ENCODE measurements at regions not wholly inside any gene's neighbourhood (a gene's known extent, or its start where the extent isn't known, plus 50 kb on each side); places are given as distances from the start of the nearest gene placed in this dataset.

- TF ChIP-seq CTCF (IDR thresholded peaks at IDR 0.05; ENCODE audit: control insufficient read depth, extremely low read depth, insufficient read depth), result no peak
- DNase-seq (ENCODE audit: low read depth), result no peak
Observed at GRCh38 chr3:150202711-150203110, 205.4 kb upstream of the TSC22D2 start.

GRCh38 chr3:150194957-150195356, 213.1 kb upstream of the TSC22D2 start:
- no peak overlapping the region for H3K4me3 ChIP-seq (ENCODE audit: low read depth, low read length)
- DNase-seq (ENCODE audit: low read depth), result no peak
- no peak for TF ChIP-seq CTCF (IDR thresholded peaks at IDR 0.05; ENCODE audit: control insufficient read depth, extremely low read depth, insufficient read depth)

More at GRCh38 chr3:150202711-150203110, 205.4 kb upstream of the TSC22D2 start:
- H3K4me3 ChIP-seq (ENCODE audit: low read depth, low read length), result no peak overlapping the region

GRCh38 chr3:150194513-150194912, 213.6 kb upstream of the TSC22D2 start:
- DNase-seq (ENCODE audit: low read depth), result no peak
- TF ChIP-seq CTCF (IDR thresholded peaks at IDR 0.05; ENCODE audit: control insufficient read depth, extremely low read depth, insufficient read depth), result no peak
- H3K4me3 ChIP-seq (ENCODE audit: low read depth, low read length), result no peak overlapping the region

- TF ChIP-seq CTCF (IDR thresholded peaks at IDR 0.05; ENCODE audit: control insufficient read depth, extremely low read depth, insufficient read depth), result no peak
- no peak overlapping the region for H3K4me3 ChIP-seq (ENCODE audit: low read depth, low read length)
- no peak for DNase-seq (ENCODE audit: low read depth)
Observed at GRCh38 chr3:150184426-150185071, 213.9 kb upstream of the PFN2 start.

GRCh38 chr3:150183678-150184425, 213.2 kb upstream of the PFN2 start:
- peak; percentile 85 for TF ChIP-seq CTCF (IDR thresholded peaks at IDR 0.05; ENCODE audit: control insufficient read depth, extremely low read depth, insufficient read depth)
- H3K4me3 ChIP-seq (ENCODE audit: low read depth, low read length), result peak overlapping the region; percentile 25; the same call in 1 of the 2 replicates
- no peak for DNase-seq (ENCODE audit: low read depth)

GRCh38 chr3:150180334-150180733, 209.6 kb upstream of the PFN2 start:
- no peak overlapping the region for H3K4me3 ChIP-seq (ENCODE audit: low read depth, low read length)
- no peak for DNase-seq (ENCODE audit: low read depth)
- no peak for TF ChIP-seq CTCF (IDR thresholded peaks at IDR 0.05; ENCODE audit: control insufficient read depth, extremely low read depth, insufficient read depth)

All from LNCaP clone FGC (cell line).